ENCODE measurements at regions not wholly inside any gene's neighbourhood (a gene's known extent, or its start where the extent isn't known, plus 50 kb on each side); places are given as distances from the start of the nearest gene placed in this dataset.
"Not testable (repeated sequence)": the region's sequence is repeated elsewhere in the genome, so short reads cannot be mapped to it uniquely, and the experiment has no call there.

GRCh38 chr10:62594093-62594520, 210.4 kb upstream of the ADO start:
- Histone ChIP-seq H3K27ac (ENCODE audit: low read length) (no peak overlapping the region), H3K4me3 (ENCODE audit: low read depth in 1 of 2, low read length in 2 of 2) (no peak overlapping the region), H3K4me1 (ENCODE audit: control insufficient read depth in 1 of 2, insufficient read depth in 2 of 2, low read length in 2 of 2) (peaks cover 0 to 3% of the 10 kb centered on the region in 2 donors), H3K9me3 (ENCODE audit: control insufficient read depth in 1 of 2, low read length in 2 of 2) (no peaks in the 10 kb centered on the region), H3K27me3 (ENCODE audit: low read depth, low read length) (no peaks in the 10 kb centered on the region), H3K36me3 (ENCODE audit: control insufficient read depth in 1 of 2, insufficient read depth in 2 of 2, low read length in 2 of 2) (no peaks in the 10 kb centered on the region)

GRCh38 chr10:62597226-62597625, 207.3 kb upstream of the ADO start:
- Histone ChIP-seq H3K36me3 (ENCODE audit: control insufficient read depth in 1 of 2, insufficient read depth in 2 of 2, low read length in 2 of 2) (no peaks in the 10 kb centered on the region), H3K27me3 (ENCODE audit: low read depth, low read length) (no peaks in the 10 kb centered on the region), H3K4me1 (ENCODE audit: control insufficient read depth in 1 of 2, insufficient read depth in 2 of 2, low read length in 2 of 2) (peaks cover 0 to 3% of the 10 kb centered on the region in 2 donors), H3K4me3 (ENCODE audit: low read depth in 1 of 2, low read length in 2 of 2) (no peak overlapping the region), H3K9me3 (ENCODE audit: control insufficient read depth in 1 of 2, low read length in 2 of 2) (no peaks in the 10 kb centered on the region), H3K27ac (ENCODE audit: low read length) (no peak overlapping the region)

GRCh38 chr10:62599161-62599560, 205.4 kb upstream of the ADO start:
- Histone ChIP-seq H3K36me3 (ENCODE audit: control insufficient read depth in 1 of 2, insufficient read depth in 2 of 2, low read length in 2 of 2) (no peaks in the 10 kb centered on the region), H3K27me3 (ENCODE audit: low read depth, low read length) (no peaks in the 10 kb centered on the region), H3K9me3 (ENCODE audit: control insufficient read depth in 1 of 2, low read length in 2 of 2) (no peaks in the 10 kb centered on the region), H3K4me1 (ENCODE audit: control insufficient read depth in 1 of 2, insufficient read depth in 2 of 2, low read length in 2 of 2) (no peaks in the 10 kb centered on the region), H3K27ac (ENCODE audit: low read length) (no peak overlapping the region), H3K4me3 (ENCODE audit: low read depth in 1 of 2, low read length in 2 of 2) (no peak overlapping the region)

DNA sequence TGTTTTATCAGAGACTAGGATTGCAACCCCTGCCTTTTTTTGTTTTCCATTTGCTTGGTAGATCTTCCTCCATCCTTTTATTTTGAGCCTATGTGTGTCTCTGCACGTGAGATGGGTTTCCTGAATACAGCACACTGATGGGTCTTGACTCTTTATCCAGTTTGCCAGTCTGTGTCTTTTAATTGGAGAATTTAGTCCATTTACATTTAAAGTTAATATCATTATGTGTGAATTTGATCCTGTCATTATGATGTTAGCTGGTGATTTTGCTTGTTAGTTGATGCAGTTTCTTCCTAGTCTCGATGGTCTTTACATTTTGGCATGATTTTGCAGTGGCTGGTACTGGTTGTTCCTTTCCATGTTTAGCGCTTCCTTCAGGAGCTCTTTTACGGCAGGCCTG, 198.0 kb upstream of the ADO start:
- not testable (repeated sequence) for H3K9me3 ChIP-seq (ENCODE audit: control insufficient read depth in 1 of 2, low read length in 2 of 2); H3K36me3 ChIP-seq (ENCODE audit: control insufficient read depth in 1 of 2, insufficient read depth in 2 of 2, low read length in 2 of 2); H3K27ac ChIP-seq (ENCODE audit: low read length); H3K27me3 ChIP-seq (ENCODE audit: low read depth, low read length); H3K4me1 ChIP-seq (ENCODE audit: control insufficient read depth in 1 of 2, insufficient read depth in 2 of 2, low read length in 2 of 2); H3K4me3 ChIP-seq (ENCODE audit: low read depth in 1 of 2, low read length in 2 of 2)

DNA sequence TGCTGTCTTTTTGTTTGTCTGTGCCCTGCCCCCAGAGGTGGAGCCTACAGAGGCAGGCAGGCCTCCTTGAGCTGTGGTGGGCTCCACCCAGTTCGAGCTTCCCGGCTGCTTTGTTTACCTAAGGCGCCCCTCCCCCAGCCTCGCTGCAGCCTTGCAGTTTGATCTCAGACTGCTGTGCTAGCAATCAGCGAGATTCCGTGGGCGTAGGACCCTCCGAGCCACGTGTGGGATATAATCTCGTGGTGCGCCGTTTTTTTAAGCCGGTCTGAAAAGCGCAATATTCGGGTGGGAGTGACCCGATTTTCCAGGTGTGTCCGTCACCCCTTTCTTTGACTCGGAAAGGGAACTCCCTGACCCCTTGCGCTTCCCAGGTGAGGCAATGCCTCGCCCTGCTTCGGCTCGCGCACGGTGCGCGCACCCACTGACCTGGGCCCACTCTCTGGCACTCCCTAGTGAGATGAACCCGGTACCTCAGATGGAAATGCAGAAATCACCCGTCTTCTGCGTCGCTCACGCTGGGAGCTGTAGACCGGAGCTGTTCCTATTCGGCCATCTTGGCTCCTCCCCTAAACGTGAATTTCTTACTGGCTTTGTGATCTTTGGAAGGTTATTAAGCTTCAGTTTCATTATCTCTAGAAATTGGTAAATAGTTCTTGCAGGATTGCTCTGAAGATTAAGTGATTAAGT, 196.2 kb upstream of the ADO start:
- not testable (repeated sequence) for H3K9me3 ChIP-seq (ENCODE audit: control insufficient read depth in 1 of 2, low read length in 2 of 2); H3K36me3 ChIP-seq (ENCODE audit: control insufficient read depth in 1 of 2, insufficient read depth in 2 of 2, low read length in 2 of 2); H3K4me1 ChIP-seq (ENCODE audit: control insufficient read depth in 1 of 2, insufficient read depth in 2 of 2, low read length in 2 of 2); H3K4me3 ChIP-seq (ENCODE audit: low read depth in 1 of 2, low read length in 2 of 2); H3K27me3 ChIP-seq (ENCODE audit: low read depth, low read length); H3K27ac ChIP-seq (ENCODE audit: low read length)

DNA sequence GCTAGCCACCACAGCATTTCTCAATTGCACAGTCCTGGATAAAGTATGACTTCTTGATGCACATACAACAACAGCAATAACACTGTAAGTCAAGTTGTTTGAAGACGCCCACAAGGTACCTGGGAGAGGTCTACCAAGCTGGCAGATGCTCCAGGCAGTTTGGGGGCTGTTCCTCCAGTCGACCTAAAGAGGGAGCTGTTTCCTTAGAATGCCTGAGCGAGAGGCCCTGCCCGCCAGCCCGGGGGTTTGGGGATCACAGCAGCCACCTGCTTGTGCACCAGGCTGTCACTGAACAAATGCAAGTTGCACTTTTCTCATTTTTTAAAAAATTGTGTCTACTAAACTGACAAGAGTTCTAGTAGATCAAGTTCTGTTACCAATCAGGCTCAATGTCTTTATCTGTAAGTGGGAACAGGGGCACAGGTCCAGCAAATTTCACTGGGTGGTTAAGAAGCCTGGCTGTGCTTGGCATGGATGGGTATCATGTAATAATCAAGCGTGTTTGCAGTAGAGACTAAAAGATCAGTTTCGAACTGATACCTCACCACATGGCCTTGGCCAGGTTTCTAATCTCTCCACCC, 193.8 kb upstream of the ADO start:
- Histone ChIP-seq H3K27me3 (ENCODE audit: low read depth, low read length) (no peaks in the 10 kb centered on the region), H3K9me3 (ENCODE audit: control insufficient read depth in 1 of 2, low read length in 2 of 2) (no peaks in the 10 kb centered on the region), H3K36me3 (ENCODE audit: control insufficient read depth in 1 of 2, insufficient read depth in 2 of 2, low read length in 2 of 2) (no peaks in the 10 kb centered on the region), H3K4me1 (ENCODE audit: control insufficient read depth in 1 of 2, insufficient read depth in 2 of 2, low read length in 2 of 2) (no peaks in the 10 kb centered on the region), H3K27ac (ENCODE audit: low read length) (no peak overlapping the region), H3K4me3 (ENCODE audit: low read depth in 1 of 2, low read length in 2 of 2) (no peak overlapping the region)

DNA sequence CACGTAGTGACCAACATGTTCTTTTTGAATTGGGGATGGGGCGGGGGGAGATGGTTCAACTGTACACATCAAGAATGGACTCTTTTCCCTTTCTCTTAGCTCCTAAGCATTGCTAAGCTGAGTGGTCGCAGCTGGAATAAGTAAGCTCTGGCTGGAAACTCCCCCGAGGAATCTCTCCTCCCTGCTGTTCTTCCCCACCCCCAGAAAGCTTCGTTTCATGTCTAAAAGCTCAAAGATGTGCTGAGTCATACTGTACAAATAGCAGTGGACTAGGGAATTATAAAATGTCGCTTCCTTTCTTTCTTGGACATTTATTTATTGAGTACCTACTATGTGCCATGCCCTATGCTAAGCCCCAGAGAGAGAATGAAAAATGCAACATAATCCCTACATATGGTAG, 191.1 kb upstream of the ADO start:
- H3K9me3 ChIP-seq (ENCODE audit: control insufficient read depth in 1 of 2, low read length in 2 of 2), result no peaks in the 10 kb centered on the region
- H3K27me3 ChIP-seq (ENCODE audit: low read depth, low read length), result no peaks in the 10 kb centered on the region
- H3K4me3 ChIP-seq (ENCODE audit: low read depth in 1 of 2, low read length in 2 of 2), result no peak overlapping the region
- H3K36me3 ChIP-seq (ENCODE audit: control insufficient read depth in 1 of 2, insufficient read depth in 2 of 2, low read length in 2 of 2), result no peaks in the 10 kb centered on the region
- no peaks in the 10 kb centered on the region for H3K4me1 ChIP-seq (ENCODE audit: control insufficient read depth in 1 of 2, insufficient read depth in 2 of 2, low read length in 2 of 2)
- H3K27ac ChIP-seq (ENCODE audit: low read length), result no peak overlapping the region

DNA sequence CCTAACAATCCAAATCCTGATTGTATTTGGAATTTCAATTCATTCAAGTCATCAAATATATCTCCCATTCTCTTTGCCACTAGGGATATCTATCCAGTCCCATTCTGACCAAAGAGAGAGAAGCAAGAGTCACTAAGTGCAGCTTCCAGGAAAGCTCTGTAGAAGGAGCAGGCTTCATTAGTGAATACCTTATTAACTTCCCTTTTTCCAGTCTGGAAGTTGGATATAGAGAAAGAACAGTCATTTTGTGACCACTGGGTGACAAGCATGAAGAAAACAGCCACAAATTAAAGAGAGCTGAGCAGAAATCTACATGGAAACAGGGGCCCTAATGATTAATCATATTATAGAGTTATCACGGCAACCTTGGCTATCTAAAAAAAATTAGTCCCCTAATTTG, 190.7 kb upstream of the ADO start:
- Histone ChIP-seq H3K9me3 (ENCODE audit: control insufficient read depth in 1 of 2, low read length in 2 of 2) (no peaks in the 10 kb centered on the region), H3K36me3 (ENCODE audit: control insufficient read depth in 1 of 2, insufficient read depth in 2 of 2, low read length in 2 of 2) (no peaks in the 10 kb centered on the region), H3K27ac (ENCODE audit: low read length) (no peak overlapping the region), H3K4me3 (ENCODE audit: low read depth in 1 of 2, low read length in 2 of 2) (no peak overlapping the region), H3K4me1 (ENCODE audit: control insufficient read depth in 1 of 2, insufficient read depth in 2 of 2, low read length in 2 of 2) (no peaks in the 10 kb centered on the region), H3K27me3 (ENCODE audit: low read depth, low read length) (no peaks in the 10 kb centered on the region)

DNA sequence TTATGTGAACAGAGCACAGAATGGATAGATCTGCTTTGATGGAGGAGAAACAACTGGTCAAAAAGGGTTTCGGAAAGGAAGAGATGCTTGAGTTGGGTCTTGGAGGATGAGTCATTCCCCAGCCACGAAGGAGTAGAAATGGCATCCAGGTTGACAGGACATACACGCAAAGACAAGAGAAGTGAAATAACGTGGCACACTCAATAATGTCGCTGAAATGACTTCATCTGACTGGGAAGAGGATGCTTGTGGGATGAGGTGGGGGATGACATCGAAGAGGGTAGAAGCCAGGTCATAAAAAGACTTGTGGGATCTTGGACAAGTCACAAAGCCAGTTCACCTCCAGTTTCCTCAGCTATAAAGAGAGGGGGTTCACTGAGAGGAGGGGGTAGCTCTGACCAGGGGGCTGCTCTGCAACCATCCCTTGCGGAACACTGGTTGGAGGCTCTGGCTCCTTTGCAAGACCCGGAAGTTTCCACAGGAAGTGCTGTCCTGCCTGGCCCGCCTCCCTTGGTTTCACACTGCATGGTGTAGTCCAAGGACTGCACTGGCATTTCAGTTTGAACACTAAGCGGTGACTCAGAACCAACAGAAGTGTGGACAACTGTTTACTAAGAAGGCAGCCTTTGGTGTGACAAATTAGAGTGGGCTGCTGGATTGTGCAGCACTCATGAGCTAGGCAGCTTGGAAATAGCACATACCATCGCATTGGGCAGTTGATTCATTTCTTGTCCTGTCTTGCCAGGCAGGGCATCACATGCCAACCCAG, 189.9 kb upstream of the ADO start:
- no peaks in the 10 kb centered on the region for H3K27me3 ChIP-seq (ENCODE audit: low read depth, low read length)

DNA sequence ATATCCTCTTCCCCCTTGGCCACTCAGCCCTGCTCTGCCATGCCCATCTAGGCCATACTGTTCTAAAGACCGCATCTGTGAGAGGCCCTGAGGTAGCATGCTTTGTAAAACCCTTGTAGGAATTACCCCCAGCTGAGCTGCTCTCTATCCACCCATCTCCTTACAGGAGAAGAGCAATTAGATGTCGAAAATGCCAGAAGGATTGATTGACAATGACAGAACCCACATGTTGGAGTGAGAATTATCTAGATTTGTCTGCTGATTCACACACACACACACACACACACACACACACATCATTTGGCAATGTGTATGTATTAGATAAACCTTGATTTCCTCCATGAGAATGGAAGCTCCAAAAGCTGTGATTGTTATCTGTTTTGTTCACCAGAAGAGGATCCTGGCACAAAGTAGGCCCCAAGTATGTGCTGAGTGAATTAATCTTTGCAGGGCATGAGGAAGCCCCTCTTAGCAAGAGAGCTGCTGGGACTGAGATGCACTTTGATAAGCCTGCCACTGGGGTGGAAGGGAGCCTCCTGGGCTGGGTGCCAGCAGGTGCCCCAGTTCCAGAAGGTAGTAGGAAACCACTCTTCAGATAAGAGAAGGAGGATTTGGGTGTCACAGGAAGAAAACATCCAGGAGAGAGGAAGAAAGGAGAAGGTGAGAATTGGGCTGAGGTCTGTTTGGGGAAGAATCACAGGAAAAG, 187.5 kb upstream of the ADO start:
- Histone ChIP-seq H3K4me1 (ENCODE audit: control insufficient read depth in 1 of 2, insufficient read depth in 2 of 2, low read length in 2 of 2) (no peaks in the 10 kb centered on the region), H3K27me3 (ENCODE audit: low read depth, low read length) (no peaks in the 10 kb centered on the region), H3K4me3 (ENCODE audit: low read depth in 1 of 2, low read length in 2 of 2) (no peak overlapping the region), H3K36me3 (ENCODE audit: control insufficient read depth in 1 of 2, insufficient read depth in 2 of 2, low read length in 2 of 2) (no peaks in the 10 kb centered on the region), H3K27ac (ENCODE audit: low read length) (no peak overlapping the region), H3K9me3 (ENCODE audit: control insufficient read depth in 1 of 2, low read length in 2 of 2) (no peaks in the 10 kb centered on the region)

More for the DNA sequence above, 189.9 kb upstream of the ADO start:
- H3K36me3 ChIP-seq (ENCODE audit: control insufficient read depth in 1 of 2, insufficient read depth in 2 of 2, low read length in 2 of 2), result no peaks in the 10 kb centered on the region
- no peak overlapping the region for H3K27ac ChIP-seq (ENCODE audit: low read length)
- no peaks in the 10 kb centered on the region for H3K4me1 ChIP-seq (ENCODE audit: control insufficient read depth in 1 of 2, insufficient read depth in 2 of 2, low read length in 2 of 2)
- H3K9me3 ChIP-seq (ENCODE audit: control insufficient read depth in 1 of 2, low read length in 2 of 2), result no peaks in the 10 kb centered on the region
- H3K4me3 ChIP-seq (ENCODE audit: low read depth in 1 of 2, low read length in 2 of 2), result no peak overlapping the region

DNA sequence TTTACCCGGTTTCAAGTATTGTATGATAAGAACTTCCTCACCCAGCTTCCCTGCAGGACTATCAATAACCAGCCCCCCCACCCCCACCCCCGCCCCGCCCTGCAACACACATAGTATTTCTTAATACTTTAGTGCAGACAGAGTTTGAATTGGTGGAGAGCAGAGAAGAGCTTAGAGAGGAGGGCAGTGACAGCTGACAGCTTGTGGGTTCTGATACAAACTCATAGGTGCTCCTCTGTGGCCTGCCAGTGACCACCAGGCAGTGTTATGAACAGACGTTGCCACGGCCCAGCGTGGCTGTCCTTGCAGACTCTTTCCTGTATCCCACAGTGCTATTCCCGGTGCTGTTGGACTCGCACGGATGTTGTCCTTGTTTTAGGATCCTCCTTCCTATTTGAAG, 186.9 kb upstream of the ADO start:
- Histone ChIP-seq H3K36me3 (ENCODE audit: control insufficient read depth in 1 of 2, insufficient read depth in 2 of 2, low read length in 2 of 2) (no peaks in the 10 kb centered on the region), H3K4me1 (ENCODE audit: control insufficient read depth in 1 of 2, insufficient read depth in 2 of 2, low read length in 2 of 2) (no peaks in the 10 kb centered on the region), H3K27me3 (ENCODE audit: low read depth, low read length) (no peaks in the 10 kb centered on the region), H3K9me3 (ENCODE audit: control insufficient read depth in 1 of 2, low read length in 2 of 2) (no peaks in the 10 kb centered on the region), H3K27ac (ENCODE audit: low read length) (no peak overlapping the region), H3K4me3 (ENCODE audit: low read depth in 1 of 2, low read length in 2 of 2) (no peak overlapping the region)

All from muscle layer of duodenum (tissue), 2 donors.